ENCODE measurements at regions not wholly inside any gene's neighbourhood (a gene's known extent, or its start where the extent isn't known, plus 50 kb on each side); places are given as distances from the start of the nearest gene placed in this dataset.
A peak's percentile ranks its signal among the peaks of the same experiment; 100 is the strongest.

DNA sequence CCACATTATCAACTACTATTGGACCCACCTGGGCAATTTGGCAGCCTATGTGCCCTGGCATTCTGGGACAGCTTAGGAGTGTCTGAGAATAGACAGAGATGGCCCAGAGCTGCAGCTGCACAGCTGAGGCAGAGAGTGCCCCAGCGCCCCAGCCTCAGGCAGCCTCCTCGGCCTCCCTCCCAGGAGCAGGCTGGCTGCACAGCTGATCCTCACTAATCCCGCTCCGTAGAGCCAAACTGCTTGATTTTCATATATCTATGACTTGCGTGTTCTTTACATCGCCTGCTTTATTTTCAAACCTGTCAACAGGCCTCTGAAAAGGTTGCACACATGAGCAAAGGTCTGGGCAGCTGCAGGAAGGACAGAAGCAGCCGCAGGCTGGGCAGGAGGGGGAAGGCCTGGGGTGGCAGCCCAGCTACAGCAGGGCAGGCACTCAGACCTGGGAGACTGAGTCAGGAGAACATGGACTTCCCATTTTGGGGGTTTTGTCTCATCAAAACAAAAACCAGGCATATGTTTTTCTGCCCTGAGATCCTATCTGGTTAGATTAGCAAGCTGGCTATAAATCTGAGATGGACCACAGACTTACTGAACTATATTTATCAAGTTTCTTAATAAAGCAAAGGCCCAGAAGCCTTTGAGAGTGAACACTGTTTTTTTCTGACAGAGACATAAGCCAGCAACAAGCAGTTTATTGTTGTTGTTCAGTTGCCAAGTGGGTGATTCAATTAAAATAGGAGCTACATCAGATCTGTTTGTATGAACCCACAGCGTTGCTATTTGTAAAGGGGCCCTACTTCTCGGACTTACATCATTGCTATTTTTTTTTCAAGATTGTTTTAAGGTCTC is 301.8 kb upstream of the DUSP10 start:
- Histone ChIP-seq H3K36me3 (ENCODE audit: control insufficient read depth in 1 of 2, insufficient read depth in 2 of 2, low read length in 2 of 2) (no peaks in the 10 kb centered on the region), H3K4me1 (ENCODE audit: control insufficient read depth in 1 of 2, insufficient read depth in 2 of 2, low read length in 2 of 2) (peaks cover 0 to 16% of the 10 kb centered on the region in 2 donors), H3K9me3 (ENCODE audit: control insufficient read depth in 1 of 2, low read length in 2 of 2) (no peaks in the 10 kb centered on the region), H3K27ac (ENCODE audit: low read length) (peak overlapping the region; percentile 87), H3K27me3 (ENCODE audit: low read depth, low read length) (no peaks in the 10 kb centered on the region), H3K4me3 (ENCODE audit: low read depth in 1 of 2, low read length in 2 of 2) (no peak overlapping the region)

GRCh38 chr1:222042120-222042519 is 300.2 kb upstream of the DUSP10 start:
- peaks cover 0 to 12% of the 10 kb centered on the region in 2 donors for H3K4me1 ChIP-seq (ENCODE audit: control insufficient read depth in 1 of 2, insufficient read depth in 2 of 2, low read length in 2 of 2)
- no peak overlapping the region for H3K27ac ChIP-seq (ENCODE audit: low read length)
- H3K36me3 ChIP-seq (ENCODE audit: control insufficient read depth in 1 of 2, insufficient read depth in 2 of 2, low read length in 2 of 2): no peaks in the 10 kb centered on the region
- H3K9me3 ChIP-seq (ENCODE audit: control insufficient read depth in 1 of 2, low read length in 2 of 2): no peaks in the 10 kb centered on the region
- H3K4me3 ChIP-seq (ENCODE audit: low read depth in 1 of 2, low read length in 2 of 2): no peak overlapping the region
- H3K27me3 ChIP-seq (ENCODE audit: low read depth, low read length): no peaks in the 10 kb centered on the region

DNA sequence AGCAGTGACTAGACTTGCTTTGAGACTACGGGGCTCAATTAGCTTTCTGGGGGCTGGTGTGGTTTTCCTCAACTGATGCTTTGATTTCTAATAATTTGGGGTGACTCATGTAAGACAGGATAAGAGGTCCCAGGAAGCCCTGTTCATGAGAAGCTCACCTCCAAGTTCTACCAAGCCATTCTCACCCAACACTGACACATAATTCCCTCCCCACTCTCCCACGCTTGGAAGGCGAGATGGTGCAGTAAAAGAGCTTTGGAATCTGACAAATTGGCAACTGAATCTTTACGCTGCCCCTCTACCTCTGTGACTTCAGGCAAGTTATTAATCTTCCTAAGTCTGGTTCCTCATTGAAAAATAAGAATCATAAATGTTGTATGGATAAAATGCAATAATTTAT is 299.1 kb upstream of the DUSP10 start:
- no peaks in the 10 kb centered on the region for H3K27me3 ChIP-seq (ENCODE audit: low read depth, low read length)
- no peaks in the 10 kb centered on the region for H3K36me3 ChIP-seq (ENCODE audit: control insufficient read depth in 1 of 2, insufficient read depth in 2 of 2, low read length in 2 of 2)
- peaks cover 0 to 12% of the 10 kb centered on the region in 2 donors for H3K4me1 ChIP-seq (ENCODE audit: control insufficient read depth in 1 of 2, insufficient read depth in 2 of 2, low read length in 2 of 2)
- H3K27ac ChIP-seq (ENCODE audit: low read length): no peak overlapping the region
- no peak overlapping the region for H3K4me3 ChIP-seq (ENCODE audit: low read depth in 1 of 2, low read length in 2 of 2)
- no peaks in the 10 kb centered on the region for H3K9me3 ChIP-seq (ENCODE audit: control insufficient read depth in 1 of 2, low read length in 2 of 2)

- Histone ChIP-seq H3K4me3 (ENCODE audit: low read depth in 1 of 2, low read length in 2 of 2) (no peak overlapping the region), H3K36me3 (ENCODE audit: control insufficient read depth in 1 of 2, insufficient read depth in 2 of 2, low read length in 2 of 2) (no peaks in the 10 kb centered on the region), H3K27ac (ENCODE audit: low read length) (no peak overlapping the region), H3K4me1 (ENCODE audit: control insufficient read depth in 1 of 2, insufficient read depth in 2 of 2, low read length in 2 of 2) (peaks cover 0 to 9% of the 10 kb centered on the region in 2 donors), H3K27me3 (ENCODE audit: low read depth, low read length) (no peaks in the 10 kb centered on the region), H3K9me3 (ENCODE audit: control insufficient read depth in 1 of 2, low read length in 2 of 2) (no peaks in the 10 kb centered on the region)
Observed at GRCh38 chr1:222040121-222040805, 298.4 kb upstream of the DUSP10 start.

DNA sequence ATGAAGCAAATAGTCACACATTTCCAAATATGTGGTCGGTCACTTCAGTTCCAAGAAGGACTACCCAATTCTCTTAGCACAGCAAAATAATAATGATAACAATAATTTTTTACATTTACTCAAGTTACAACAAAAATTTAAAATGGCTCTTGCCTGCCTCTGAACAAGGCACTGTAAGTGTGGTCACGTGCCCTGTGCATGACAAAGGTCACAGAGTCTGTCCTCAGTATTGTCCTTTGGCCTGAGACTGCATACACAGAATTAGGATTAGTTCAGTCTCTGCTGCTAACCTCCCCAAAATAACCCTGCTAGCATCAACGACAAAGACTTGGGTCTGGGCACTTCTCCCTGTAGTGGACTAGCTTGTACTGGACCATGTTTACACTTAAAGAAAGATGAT is 297.1 kb upstream of the DUSP10 start:
- H3K27me3 ChIP-seq (ENCODE audit: low read depth, low read length): no peaks in the 10 kb centered on the region
- no peaks in the 10 kb centered on the region for H3K36me3 ChIP-seq (ENCODE audit: control insufficient read depth in 1 of 2, insufficient read depth in 2 of 2, low read length in 2 of 2)
- H3K27ac ChIP-seq (ENCODE audit: low read length): no peak overlapping the region
- no peak overlapping the region for H3K4me3 ChIP-seq (ENCODE audit: low read depth in 1 of 2, low read length in 2 of 2)
- no peaks in the 10 kb centered on the region for H3K9me3 ChIP-seq (ENCODE audit: control insufficient read depth in 1 of 2, low read length in 2 of 2)
- peaks cover 0 to 12% of the 10 kb centered on the region in 2 donors for H3K4me1 ChIP-seq (ENCODE audit: control insufficient read depth in 1 of 2, insufficient read depth in 2 of 2, low read length in 2 of 2)

DNA sequence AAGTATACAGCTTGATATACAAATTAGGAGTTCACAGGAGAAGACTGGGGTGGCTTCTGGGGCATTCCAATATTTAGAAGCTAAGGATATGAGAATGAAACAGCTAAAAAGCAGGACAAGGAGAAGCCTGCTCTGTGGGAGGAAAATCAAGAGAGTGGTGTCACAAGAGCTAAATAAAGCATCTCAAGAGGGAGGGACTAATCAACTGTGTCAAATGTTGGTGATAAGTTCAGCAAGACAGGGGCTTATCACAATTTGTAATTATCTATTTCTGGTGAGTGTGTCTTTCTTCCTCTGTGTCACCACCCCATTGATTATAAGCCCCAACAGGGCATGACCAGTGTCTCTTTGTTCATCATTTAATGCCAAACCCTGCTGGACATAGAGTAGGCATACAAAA is 295.8 kb upstream of the DUSP10 start:
- H3K4me1 ChIP-seq (ENCODE audit: control insufficient read depth in 1 of 2, insufficient read depth in 2 of 2, low read length in 2 of 2): peaks cover 0 to 3% of the 10 kb centered on the region in 2 donors
- no peaks in the 10 kb centered on the region for H3K9me3 ChIP-seq (ENCODE audit: control insufficient read depth in 1 of 2, low read length in 2 of 2)
- H3K36me3 ChIP-seq (ENCODE audit: control insufficient read depth in 1 of 2, insufficient read depth in 2 of 2, low read length in 2 of 2): no peaks in the 10 kb centered on the region
- H3K27ac ChIP-seq (ENCODE audit: low read length): no peak overlapping the region
- H3K4me3 ChIP-seq (ENCODE audit: low read depth in 1 of 2, low read length in 2 of 2): no peak overlapping the region
- no peaks in the 10 kb centered on the region for H3K27me3 ChIP-seq (ENCODE audit: low read depth, low read length)

DNA sequence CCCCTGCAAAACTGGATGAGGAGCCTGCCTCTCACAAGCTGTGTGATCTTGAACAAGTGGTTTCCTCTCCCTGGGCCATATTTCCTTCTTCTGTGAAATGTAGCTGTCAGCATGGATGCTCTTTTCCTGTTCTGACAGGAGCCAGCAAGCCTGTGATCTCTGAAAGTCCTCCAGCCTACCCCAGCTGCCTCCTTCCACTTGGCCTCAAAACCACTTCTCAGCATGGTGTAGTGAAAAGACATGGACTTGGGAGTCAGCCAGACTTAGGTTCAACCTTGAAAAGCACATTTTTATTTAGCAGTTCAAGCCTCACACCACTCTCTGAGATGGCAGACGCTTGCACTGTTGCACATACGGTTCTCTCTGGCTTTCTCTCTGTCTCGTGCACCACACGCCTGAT is 292.9 kb upstream of the DUSP10 start:
- no peaks in the 10 kb centered on the region for H3K36me3 ChIP-seq (ENCODE audit: control insufficient read depth in 1 of 2, insufficient read depth in 2 of 2, low read length in 2 of 2)
- no peak overlapping the region for H3K4me3 ChIP-seq (ENCODE audit: low read depth in 1 of 2, low read length in 2 of 2)
- no peaks in the 10 kb centered on the region for H3K9me3 ChIP-seq (ENCODE audit: control insufficient read depth in 1 of 2, low read length in 2 of 2)
- peaks cover 0 to 3% of the 10 kb centered on the region in 2 donors for H3K4me1 ChIP-seq (ENCODE audit: control insufficient read depth in 1 of 2, insufficient read depth in 2 of 2, low read length in 2 of 2)
- no peaks in the 10 kb centered on the region for H3K27me3 ChIP-seq (ENCODE audit: low read depth, low read length)
- no peak overlapping the region for H3K27ac ChIP-seq (ENCODE audit: low read length)

GRCh38 chr1:222033450-222033849 is 291.6 kb upstream of the DUSP10 start:
- Histone ChIP-seq H3K36me3 (ENCODE audit: control insufficient read depth in 1 of 2, insufficient read depth in 2 of 2, low read length in 2 of 2) (no peaks in the 10 kb centered on the region), H3K27me3 (ENCODE audit: low read depth, low read length) (no peaks in the 10 kb centered on the region), H3K27ac (ENCODE audit: low read length) (no peak overlapping the region), H3K4me1 (ENCODE audit: control insufficient read depth in 1 of 2, insufficient read depth in 2 of 2, low read length in 2 of 2) (peaks cover 0 to 3% of the 10 kb centered on the region in 2 donors), H3K4me3 (ENCODE audit: low read depth in 1 of 2, low read length in 2 of 2) (no peak overlapping the region), H3K9me3 (ENCODE audit: control insufficient read depth in 1 of 2, low read length in 2 of 2) (no peaks in the 10 kb centered on the region)

- Histone ChIP-seq H3K9me3 (ENCODE audit: control insufficient read depth in 1 of 2, low read length in 2 of 2) (no peaks in the 10 kb centered on the region), H3K27me3 (ENCODE audit: low read depth, low read length) (no peaks in the 10 kb centered on the region), H3K36me3 (ENCODE audit: control insufficient read depth in 1 of 2, insufficient read depth in 2 of 2, low read length in 2 of 2) (no peaks in the 10 kb centered on the region), H3K4me3 (ENCODE audit: low read depth in 1 of 2, low read length in 2 of 2) (no peak overlapping the region), H3K27ac (ENCODE audit: low read length) (no peak overlapping the region), H3K4me1 (ENCODE audit: control insufficient read depth in 1 of 2, insufficient read depth in 2 of 2, low read length in 2 of 2) (peaks cover 0 to 3% of the 10 kb centered on the region in 2 donors)
Observed at GRCh38 chr1:222031318-222031717, 289.4 kb upstream of the DUSP10 start.

DNA sequence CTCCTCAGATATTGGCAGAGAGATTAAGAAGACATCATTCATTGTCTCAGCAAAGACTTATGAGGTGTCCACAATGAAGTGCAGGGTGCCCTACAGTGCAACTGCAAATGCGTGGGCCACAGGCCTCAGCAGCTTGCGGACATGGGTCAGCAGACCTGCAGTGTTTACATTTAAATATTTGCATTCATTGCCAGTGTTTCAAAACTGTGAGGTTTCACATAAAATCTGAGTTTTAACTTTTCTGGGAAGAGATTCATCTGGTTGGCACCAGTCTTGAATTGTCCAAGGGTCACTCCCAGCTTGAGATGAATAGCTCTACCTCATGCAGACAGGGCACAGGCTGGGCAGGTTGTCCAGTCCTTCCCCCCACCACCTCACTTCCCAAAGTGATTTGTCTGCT is 286.8 kb upstream of the DUSP10 start:
- Histone ChIP-seq H3K27me3 (ENCODE audit: low read depth, low read length) (no peaks in the 10 kb centered on the region), H3K27ac (ENCODE audit: low read length) (no peak overlapping the region), H3K36me3 (ENCODE audit: control insufficient read depth in 1 of 2, insufficient read depth in 2 of 2, low read length in 2 of 2) (no peaks in the 10 kb centered on the region), H3K4me1 (ENCODE audit: control insufficient read depth in 1 of 2, insufficient read depth in 2 of 2, low read length in 2 of 2) (no peaks in the 10 kb centered on the region), H3K4me3 (ENCODE audit: low read depth in 1 of 2, low read length in 2 of 2) (no peak overlapping the region), H3K9me3 (ENCODE audit: control insufficient read depth in 1 of 2, low read length in 2 of 2) (no peaks in the 10 kb centered on the region)

DNA sequence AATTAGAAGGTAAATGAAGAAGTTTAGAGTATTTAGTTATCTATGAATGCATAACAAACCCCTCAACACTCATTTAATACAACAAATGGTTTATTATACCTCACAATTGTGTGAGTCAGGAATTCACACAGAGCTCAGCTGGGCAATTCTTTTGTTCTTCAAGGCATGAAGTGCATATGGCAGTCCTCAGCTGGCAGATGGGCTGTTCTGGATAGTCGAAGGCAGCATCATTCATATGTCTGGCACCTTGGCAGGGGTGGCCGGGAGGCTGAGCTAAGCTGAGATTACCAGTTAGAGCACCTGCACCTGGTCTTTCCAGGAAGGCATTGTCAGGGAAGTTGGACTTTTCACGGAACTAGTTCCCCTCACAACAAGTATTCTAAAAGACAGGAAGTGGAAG is 286.2 kb upstream of the DUSP10 start:
- no peaks in the 10 kb centered on the region for H3K9me3 ChIP-seq (ENCODE audit: control insufficient read depth in 1 of 2, low read length in 2 of 2)
- H3K27ac ChIP-seq (ENCODE audit: low read length): no peak overlapping the region
- H3K36me3 ChIP-seq (ENCODE audit: control insufficient read depth in 1 of 2, insufficient read depth in 2 of 2, low read length in 2 of 2): no peaks in the 10 kb centered on the region
- H3K4me1 ChIP-seq (ENCODE audit: control insufficient read depth in 1 of 2, insufficient read depth in 2 of 2, low read length in 2 of 2): no peaks in the 10 kb centered on the region
- H3K27me3 ChIP-seq (ENCODE audit: low read depth, low read length): no peaks in the 10 kb centered on the region
- H3K4me3 ChIP-seq (ENCODE audit: low read depth in 1 of 2, low read length in 2 of 2): no peak overlapping the region
